ENCODE measurements at regions not wholly inside any gene's neighbourhood (a gene's known extent, or its start where the extent isn't known, plus 50 kb on each side); places are given as distances from the start of the nearest gene placed in this dataset.
"Not testable (repeated sequence)": the region's sequence is repeated elsewhere in the genome, so short reads cannot be mapped to it uniquely, and the experiment has no call there.

GRCh38 chr10:80751940-80752339 is 214.2 kb downstream of the SH2D4B start:
- DNase-seq (ENCODE audit: low spot score) = no peak

GRCh38 chr10:80753612-80754011 is 215.9 kb downstream of the SH2D4B start:
- DNase-seq (ENCODE audit: low spot score) = no peak

GRCh38 chr10:80755893-80756292 is 218.2 kb downstream of the SH2D4B start:
- DNase-seq (ENCODE audit: low spot score) = no peak

- DNase-seq (ENCODE audit: low spot score) = no peak
Observed at GRCh38 chr10:80759693-80760092, 222.0 kb downstream of the SH2D4B start.

GRCh38 chr10:80760914-80761371 is 223.2 kb downstream of the SH2D4B start:
- DNase-seq (ENCODE audit: low spot score) = no peak

GRCh38 chr10:80767963-80768362 is 230.3 kb downstream of the SH2D4B start:
- no peak for DNase-seq (ENCODE audit: low spot score)

- DNase-seq (ENCODE audit: low spot score) = no peak
Observed at GRCh38 chr10:80769700-80770160, 232.0 kb downstream of the SH2D4B start.

GRCh38 chr10:80770239-80770638 is 232.5 kb downstream of the SH2D4B start:
- DNase-seq (ENCODE audit: low spot score) = no peak

- DNase-seq (ENCODE audit: low spot score) = no peak
Observed at GRCh38 chr10:80771285-80771684, 233.6 kb downstream of the SH2D4B start.

GRCh38 chr10:80771902-80772555 is 234.3 kb downstream of the SH2D4B start:
- DNase-seq (ENCODE audit: low spot score) = no peak

GRCh38 chr10:80772596-80772995 is 234.9 kb downstream of the SH2D4B start:
- DNase-seq (ENCODE audit: low spot score) = no peak

GRCh38 chr10:80784695-80785094 is 247.0 kb downstream of the SH2D4B start:
- no peak for DNase-seq (ENCODE audit: low spot score)

GRCh38 chr10:80786322-80786721 is 248.6 kb downstream of the SH2D4B start:
- DNase-seq (ENCODE audit: low spot score) = no peak

- DNase-seq (ENCODE audit: low spot score) = no peak
Observed at GRCh38 chr10:80787952-80788351, 250.2 kb downstream of the SH2D4B start.

- no peak for DNase-seq (ENCODE audit: low spot score)
Observed at GRCh38 chr10:80794994-80795393, 257.3 kb downstream of the SH2D4B start.

GRCh38 chr10:80805343-80806020 is 267.8 kb downstream of the SH2D4B start:
- DNase-seq (ENCODE audit: low spot score) = no peak

GRCh38 chr10:80814147-80814652 is 276.5 kb downstream of the SH2D4B start:
- DNase-seq (ENCODE audit: low spot score) = no peak

GRCh38 chr10:80829151-80829550 is 291.4 kb downstream of the SH2D4B start:
- DNase-seq (ENCODE audit: low spot score) = no peak

GRCh38 chr10:80829562-80829961 is 291.9 kb downstream of the SH2D4B start:
- no peak for DNase-seq (ENCODE audit: low spot score)

GRCh38 chr10:80832693-80833092 is 295.0 kb downstream of the SH2D4B start:
- not testable (repeated sequence) for DNase-seq (ENCODE audit: low spot score)

- no peak for DNase-seq (ENCODE audit: low spot score)
Observed at GRCh38 chr10:80855348-80855971, 317.8 kb downstream of the SH2D4B start.

- DNase-seq (ENCODE audit: low spot score) = no peak
Observed at GRCh38 chr10:80856186-80856585, 318.5 kb downstream of the SH2D4B start.

GRCh38 chr10:80859279-80859678 is 321.6 kb downstream of the SH2D4B start:
- DNase-seq (ENCODE audit: low spot score) = not testable (repeated sequence)
